HCT116 (cell line): ENCODE measurements at regions not wholly inside any gene's neighbourhood (a gene's known extent, or its start where the extent isn't known, plus 50 kb on each side); places are given as distances from the start of the nearest gene placed in this dataset.

Experiments
- ATAC-seq: fragments of 200-7000 bp; cut with Tn5 transposase; 2 replicates; pipeline ENCODE4 v1.9.1; 2020; ENCODE audit warnings: mild to moderate bottlenecking, moderate library complexity
- BruUV-seq: library from RNA; stranded (reverse); fragments of 400-500 nt; replicated peaks from 2 replicates; lab custom pipeline; 2021; lab: Mats Ljungman, UMichigan
- CTCF ChIA-PET: fragments of 300-600 bp; sonication (Branson Sonifier 250); formaldehyde crosslinking; loops from one replicate; lab custom pipeline; 2021; ENCODE audit warnings: antibody characterized with exemption; lab: Charles Lee
- POLR2A ChIA-PET: fragments of 300-600, 350-600 bp; sonication (Branson Sonifier 250); formaldehyde crosslinking; loops from one replicate; lab custom pipeline; 2021; ENCODE audit warnings: antibody characterized with exemption; lab: Charles Lee
- RAD21 ChIA-PET, 2 experiments: fragments of 300-600 bp; sonication (Branson Sonifier 250); formaldehyde crosslinking; loops; one replicate each; lab custom pipeline; 2023; ENCODE audit warnings: low total read pairs in 2 of 2; ENCODE audit not compliant: uncharacterized antibody in 2 of 2, unreplicated experiment in 2 of 2, low non-redundant PET in 1 of 2; lab: Charles Lee
- DNase-seq: peaks from one replicate; pipeline ENCODE4 v3.0.0-alpha.2; 2010; ENCODE audit warnings: low read depth, low spot score
- H2AFZ ChIP-seq: fragments of 200-600 bp; shearing (Covaris generic), sonication (generic); 2 replicates; pipeline ENCODE4 v1.6.1; 2017; ENCODE audit warnings: low read depth, mixed run types, mixed read lengths, antibody characterized with exemption, low read length; ENCODE audit not compliant: poor library complexity, severe bottlenecking
- H3K27ac ChIP-seq: 2 replicates; pipeline ENCODE4 v1.5.1; 2012; ENCODE audit warnings: low read depth, low read length
- H3K27me3 ChIP-seq: fragments of 200-600 bp; sonication (generic); 2 replicates; pipeline ENCODE4 v1.6.1; 2016; ENCODE audit warnings: mixed run types, low read length, mixed read lengths; ENCODE audit not compliant: insufficient read depth
- H3K36me3 ChIP-seq, 2 experiments: fragments of 200-500 bp in 1 of 2; fragments of 200-600 bp in 1 of 2; sonication (Bioruptor generic) in 1 of 2; sonication (generic) in 1 of 2; 2 replicates each; pipeline versions ENCODE4 v1.5.1 to v1.6.1; 2014 to 2016; ENCODE audit warnings: low read length in 2 of 2, inconsistent platforms in 1 of 2, mixed read lengths in 1 of 2, mixed run types in 1 of 2; ENCODE audit not compliant: insufficient read depth in 2 of 2, control insufficient read depth in 1 of 2
- H3K4me1 ChIP-seq, 2 experiments: fragments of 200-600 bp in 1 of 2; sonication (generic) in 1 of 2; 2 replicates each; pipeline versions ENCODE4 v1.5.1 to v1.6.1; 2012 to 2017; ENCODE audit warnings: low read length in 2 of 2, inconsistent platforms in 1 of 2, mild to moderate bottlenecking in 1 of 2, mixed read lengths in 1 of 2, mixed run types in 1 of 2, moderate library complexity in 1 of 2; ENCODE audit not compliant: insufficient read depth in 2 of 2, control insufficient read depth in 1 of 2
- H3K4me2 ChIP-seq: fragments of 200-600 bp; sonication (generic); 2 replicates; pipeline ENCODE4 v1.6.1; 2017; ENCODE audit warnings: mixed run types, low read length, mixed read lengths
- H3K4me3 ChIP-seq, 2 experiments: fragments of 200-600 bp in 1 of 2; sonication (generic) in 1 of 2; replicated peaks in 1 of 2; 2 replicates each; pipeline ENCODE4 v1.5.1; 2011 to 2016; ENCODE audit warnings: low read length in 2 of 2, control low read depth in 1 of 2, low read depth in 1 of 2, mild to moderate bottlenecking in 1 of 2, mixed read lengths in 1 of 2, mixed run types in 1 of 2
- H3K79me2 ChIP-seq: fragments of 200-600 bp; sonication (generic); 2 replicates; pipeline ENCODE4 v1.6.1; 2017; ENCODE audit warnings: mild to moderate bottlenecking, mixed run types, low read length, moderate library complexity, mixed read lengths; ENCODE audit not compliant: insufficient read depth
- H3K9ac ChIP-seq: fragments of 200-600 bp; sonication (generic); 2 replicates; pipeline ENCODE4 v1.6.1; 2016; ENCODE audit warnings: low read length, mixed read lengths
- H3K9me2 ChIP-seq: fragments of 200-600 bp; sonication (generic), shearing (Covaris generic); 2 replicates; pipeline ENCODE4 v1.6.1; 2017; ENCODE audit warnings: mixed run types, mild to moderate bottlenecking, moderate library complexity; ENCODE audit not compliant: insufficient read depth
- H3K9me3 ChIP-seq, 2 experiments: fragments of 200-500 bp in 1 of 2; fragments of 200-600 bp in 1 of 2; sonication (Bioruptor generic) in 1 of 2; sonication (generic) in 1 of 2; 2 replicates each; pipeline ENCODE4 v1.6.1; 2014 to 2017; ENCODE audit warnings: low read length in 2 of 2, mixed read lengths in 2 of 2, inconsistent platforms in 1 of 2, low read depth in 1 of 2, mild to moderate bottlenecking in 1 of 2, mixed run types in 1 of 2, moderate library complexity in 1 of 2; ENCODE audit not compliant: control insufficient read depth in 1 of 2, insufficient read depth in 1 of 2
- H4K20me1 ChIP-seq: fragments of 200-600 bp; sonication (generic), shearing (Covaris generic); 2 replicates; pipeline ENCODE4 v1.6.1; 2017; ENCODE audit warnings: mixed run types, mild to moderate bottlenecking, moderate library complexity; ENCODE audit not compliant: insufficient read depth
- CBX3 ChIP-seq: IDR thresholded peaks from 2 replicates; pipeline ENCODE4 v1.6.1; 2012; ENCODE audit warnings: low read depth
- EGR1 ChIP-seq: IDR thresholded peaks from 2 replicates; pipeline ENCODE4 v1.6.1; 2012; ENCODE audit warnings: low read depth
- ELF1 ChIP-seq: IDR thresholded peaks from 2 replicates; pipeline ENCODE4 v1.6.1; 2012; ENCODE audit warnings: low read depth, borderline replicate concordance
- EZH2 ChIP-seq: fragments of 200-600 bp; sonication (generic); IDR thresholded peaks from 2 replicates; pipeline ENCODE4 v1.6.1; 2017; ENCODE audit warnings: antibody characterized with exemption, mixed run types
- EZH2phosphoT487 ChIP-seq: fragments of 200-600 bp; IDR thresholded peaks from 2 replicates; pipeline ENCODE4 v1.6.1; 2018; ENCODE audit warnings: antibody characterized with exemption, borderline replicate concordance
- JUND ChIP-seq: IDR thresholded peaks from 2 replicates; pipeline ENCODE4 v1.6.1; 2012
- RAD21 ChIP-seq: IDR thresholded peaks from 2 replicates; pipeline ENCODE4 v1.6.1; 2012; ENCODE audit warnings: low read depth, mild to moderate bottlenecking
- SRF ChIP-seq: IDR thresholded peaks from 2 replicates; pipeline ENCODE4 v1.6.1; 2012; ENCODE audit warnings: low read depth
- ZFX ChIP-seq: fragments of 450-650 bp; IDR thresholded peaks from 2 replicates; pipeline ENCODE4 v1.6.1; 2017
- ZNF274 ChIP-seq: fragments of 200-500 bp; sonication (Bioruptor generic); IDR thresholded peaks from 2 replicates; pipeline ENCODE4 v1.6.1; 2014; ENCODE audit warnings: mild to moderate bottlenecking, low read depth, low read length, inconsistent platforms
- intact Hi-C: fragments of 100-400 bp; cut with micrococcal nuclease; formaldehyde crosslinking; loops from 2 replicates; pipeline ENCODE4 v1.10.0; 2022
- TF ChIP-seq, protein P1 (sequence below): IDR thresholded peaks from 2 replicates; pipeline ENCODE4 v1.6.1; 2012
- TF ChIP-seq, protein P2 (sequence below), 3 experiments: fragments of 200-600 bp in 1 of 3; sonication (generic) in 1 of 3; IDR thresholded peaks in 2 of 3; conservative IDR thresholded peaks in 1 of 3; 2 replicates each; pipeline ENCODE4 v1.5.1; 2012 to 2017; ENCODE audit warnings: low read depth in 2 of 3, low read length in 2 of 3, antibody characterized with exemption in 1 of 3, borderline replicate concordance in 1 of 3, control low read depth in 1 of 3, mild to moderate bottlenecking in 1 of 3, mixed read lengths in 1 of 3, mixed run types in 1 of 3, moderate library complexity in 1 of 3; ENCODE audit not compliant: insufficient read depth in 1 of 3
- TF ChIP-seq, protein P3 (sequence below): IDR thresholded peaks from 2 replicates; pipeline ENCODE4 v1.6.1; 2012
- TF ChIP-seq, protein P4 (sequence below): IDR thresholded peaks from 2 replicates; pipeline ENCODE4 v1.6.1; 2012; ENCODE audit warnings: low read depth

DNA sequence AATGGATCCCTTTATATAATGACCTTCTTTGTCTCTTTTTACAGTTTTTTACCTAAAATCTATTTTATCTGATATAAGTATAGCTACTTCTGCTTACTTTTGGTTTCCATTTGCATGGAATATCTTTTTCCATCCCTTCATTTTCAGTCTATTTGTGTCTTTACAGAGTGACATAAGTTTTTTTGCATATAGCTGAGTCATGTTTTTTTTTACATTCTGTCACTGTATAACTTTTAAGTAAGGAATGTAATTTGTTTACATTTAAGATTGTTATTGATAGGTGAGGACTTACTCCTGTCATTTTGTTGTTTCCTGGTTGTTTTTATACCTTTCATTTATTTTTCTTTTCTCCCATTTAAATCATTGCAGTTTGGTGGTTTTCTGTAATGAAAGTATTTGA lies 402.7 kb upstream of the ADGRL2 start:
- no peak for DNase-seq
- Histone ChIP-seq H3K9me2 (no peaks in the 10 kb centered on the region; the same call in 1 of the 2 replicates), H3K9me3 (peaks cover 0 to 3% of the 10 kb centered on the region in 2 experiments; a peak in 1 of 4 replicates)
- no peak for ATAC-seq
- TF ChIP-seq ZFX: no peak
- TF ChIP-seq, protein P1, sequence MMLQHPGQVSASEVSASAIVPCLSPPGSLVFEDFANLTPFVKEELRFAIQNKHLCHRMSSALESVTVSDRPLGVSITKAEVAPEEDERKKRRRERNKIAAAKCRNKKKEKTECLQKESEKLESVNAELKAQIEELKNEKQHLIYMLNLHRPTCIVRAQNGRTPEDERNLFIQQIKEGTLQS: no peak
- TF ChIP-seq EZH2phosphoT487: no peak
- TF ChIP-seq, all 23 proteins: peak for 0
- no peaks in the 10 kb centered on the region for H4K20me1 ChIP-seq
- intact Hi-C loops: no loop called here
- H3K27me3 ChIP-seq: no peaks in the 10 kb centered on the region
- H3K79me2 ChIP-seq: no peaks in the 10 kb centered on the region
- BruUV-seq: no TSS peak
- no peak overlapping the region for H3K9ac ChIP-seq
- ChIA-PET RAD21 (no interaction called here), POLR2A (no interaction called here), CTCF (no interaction called here)
- no peak overlapping the region for H2AFZ ChIP-seq
- no peak overlapping the region for H3K27ac ChIP-seq
- H3K4me3 ChIP-seq: no peak overlapping the region
- no peaks in the 10 kb centered on the region for H3K4me1 ChIP-seq
- H3K4me2 ChIP-seq: no peak overlapping the region
- no peaks in the 10 kb centered on the region for H3K36me3 ChIP-seq

DNA sequence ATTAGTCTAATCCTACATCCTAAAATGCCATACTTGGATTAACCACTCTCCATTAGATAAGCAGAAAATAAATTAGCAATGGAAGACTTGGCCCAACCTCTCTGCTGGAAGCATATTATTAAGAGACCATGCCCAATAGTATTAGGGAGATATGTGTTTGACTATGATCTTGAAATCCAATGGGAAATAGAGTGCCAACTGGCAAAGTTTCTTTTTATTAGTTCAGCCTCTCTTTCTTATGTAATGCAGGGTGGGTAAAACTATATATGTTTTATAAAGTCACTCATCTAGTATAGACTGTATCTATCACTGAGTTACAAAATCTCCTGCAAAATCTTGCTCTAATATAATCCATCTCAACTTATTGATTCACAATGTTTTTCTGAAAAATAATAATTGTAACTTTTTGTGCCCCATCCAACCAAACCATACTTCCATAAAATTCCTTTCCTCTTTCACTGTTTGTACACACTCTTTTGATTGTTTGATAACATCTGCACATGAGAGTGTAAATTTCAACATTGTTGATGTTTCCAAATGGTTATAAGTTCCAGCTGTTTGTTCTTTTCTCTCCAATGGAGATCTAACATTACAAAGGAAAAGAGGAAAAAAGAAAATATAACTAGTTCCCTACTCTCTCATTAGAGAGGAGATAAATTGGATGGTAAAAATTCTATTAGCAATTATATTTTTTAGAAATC lies 408.1 kb upstream of the ADGRL2 start:
- Histone ChIP-seq H3K4me2 (no peak overlapping the region), H3K9me3 (no peaks in the 10 kb centered on the region), H4K20me1 (no peaks in the 10 kb centered on the region), H2AFZ (no peak overlapping the region), H3K4me3 (no peak overlapping the region), H3K4me1 (no peaks in the 10 kb centered on the region), H3K9me2 (no peaks in the 10 kb centered on the region), H3K27me3 (no peaks in the 10 kb centered on the region), H3K79me2 (no peaks in the 10 kb centered on the region), H3K36me3 (no peaks in the 10 kb centered on the region), H3K9ac (no peak overlapping the region), H3K27ac (no peak overlapping the region)
- intact Hi-C loops: no loop called here
- TF ChIP-seq, protein P2, sequence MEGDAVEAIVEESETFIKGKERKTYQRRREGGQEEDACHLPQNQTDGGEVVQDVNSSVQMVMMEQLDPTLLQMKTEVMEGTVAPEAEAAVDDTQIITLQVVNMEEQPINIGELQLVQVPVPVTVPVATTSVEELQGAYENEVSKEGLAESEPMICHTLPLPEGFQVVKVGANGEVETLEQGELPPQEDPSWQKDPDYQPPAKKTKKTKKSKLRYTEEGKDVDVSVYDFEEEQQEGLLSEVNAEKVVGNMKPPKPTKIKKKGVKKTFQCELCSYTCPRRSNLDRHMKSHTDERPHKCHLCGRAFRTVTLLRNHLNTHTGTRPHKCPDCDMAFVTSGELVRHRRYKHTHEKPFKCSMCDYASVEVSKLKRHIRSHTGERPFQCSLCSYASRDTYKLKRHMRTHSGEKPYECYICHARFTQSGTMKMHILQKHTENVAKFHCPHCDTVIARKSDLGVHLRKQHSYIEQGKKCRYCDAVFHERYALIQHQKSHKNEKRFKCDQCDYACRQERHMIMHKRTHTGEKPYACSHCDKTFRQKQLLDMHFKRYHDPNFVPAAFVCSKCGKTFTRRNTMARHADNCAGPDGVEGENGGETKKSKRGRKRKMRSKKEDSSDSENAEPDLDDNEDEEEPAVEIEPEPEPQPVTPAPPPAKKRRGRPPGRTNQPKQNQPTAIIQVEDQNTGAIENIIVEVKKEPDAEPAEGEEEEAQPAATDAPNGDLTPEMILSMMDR (IDR thresholded peaks at IDR 0.05 in 2 of 3, conservative IDR thresholded peaks at IDR 0.05 in 1 of 3; ENCODE audit: borderline replicate concordance in 1 of 3, insufficient read depth in 1 of 3, low read depth in 2 of 3, low read length in 2 of 3): no peak
- TF ChIP-seq, protein P3, sequence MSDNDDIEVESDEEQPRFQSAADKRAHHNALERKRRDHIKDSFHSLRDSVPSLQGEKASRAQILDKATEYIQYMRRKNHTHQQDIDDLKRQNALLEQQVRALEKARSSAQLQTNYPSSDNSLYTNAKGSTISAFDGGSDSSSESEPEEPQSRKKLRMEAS: no peak
- TF ChIP-seq, protein P4, sequence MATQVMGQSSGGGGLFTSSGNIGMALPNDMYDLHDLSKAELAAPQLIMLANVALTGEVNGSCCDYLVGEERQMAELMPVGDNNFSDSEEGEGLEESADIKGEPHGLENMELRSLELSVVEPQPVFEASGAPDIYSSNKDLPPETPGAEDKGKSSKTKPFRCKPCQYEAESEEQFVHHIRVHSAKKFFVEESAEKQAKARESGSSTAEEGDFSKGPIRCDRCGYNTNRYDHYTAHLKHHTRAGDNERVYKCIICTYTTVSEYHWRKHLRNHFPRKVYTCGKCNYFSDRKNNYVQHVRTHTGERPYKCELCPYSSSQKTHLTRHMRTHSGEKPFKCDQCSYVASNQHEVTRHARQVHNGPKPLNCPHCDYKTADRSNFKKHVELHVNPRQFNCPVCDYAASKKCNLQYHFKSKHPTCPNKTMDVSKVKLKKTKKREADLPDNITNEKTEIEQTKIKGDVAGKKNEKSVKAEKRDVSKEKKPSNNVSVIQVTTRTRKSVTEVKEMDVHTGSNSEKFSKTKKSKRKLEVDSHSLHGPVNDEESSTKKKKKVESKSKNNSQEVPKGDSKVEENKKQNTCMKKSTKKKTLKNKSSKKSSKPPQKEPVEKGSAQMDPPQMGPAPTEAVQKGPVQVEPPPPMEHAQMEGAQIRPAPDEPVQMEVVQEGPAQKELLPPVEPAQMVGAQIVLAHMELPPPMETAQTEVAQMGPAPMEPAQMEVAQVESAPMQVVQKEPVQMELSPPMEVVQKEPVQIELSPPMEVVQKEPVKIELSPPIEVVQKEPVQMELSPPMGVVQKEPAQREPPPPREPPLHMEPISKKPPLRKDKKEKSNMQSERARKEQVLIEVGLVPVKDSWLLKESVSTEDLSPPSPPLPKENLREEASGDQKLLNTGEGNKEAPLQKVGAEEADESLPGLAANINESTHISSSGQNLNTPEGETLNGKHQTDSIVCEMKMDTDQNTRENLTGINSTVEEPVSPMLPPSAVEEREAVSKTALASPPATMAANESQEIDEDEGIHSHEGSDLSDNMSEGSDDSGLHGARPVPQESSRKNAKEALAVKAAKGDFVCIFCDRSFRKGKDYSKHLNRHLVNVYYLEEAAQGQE: no peak
- no peak for TF ChIP-seq EZH2
- no peak for TF ChIP-seq ZNF274
- TF ChIP-seq EGR1: no peak
- no peak for TF ChIP-seq ELF1
- no peak for TF ChIP-seq RAD21
- no peak for TF ChIP-seq CBX3
- TF ChIP-seq SRF: no peak
- TF ChIP-seq JUND: no peak
- CTCF ChIA-PET: no interaction called here
- no peak for ATAC-seq
- POLR2A ChIA-PET: no interaction called here
- RAD21 ChIA-PET: interaction anchor here in 1 of 2 experiments (0.7 kb wide), 1 partner anchor 947 kb away, joined by 3 read pairs; no protein-coding TSS in a partner anchor
- no peak for DNase-seq
- no TSS peak for BruUV-seq
